HPDE6-E6E7 (cell line): ENCODE measurements at regions not wholly inside any gene's neighbourhood (a gene's known extent, or its start where the extent isn't known, plus 50 kb on each side); places are given as distances from the start of the nearest gene placed in this dataset.
A peak's percentile ranks its signal among the peaks of the same experiment; 100 is the strongest.

Source experiments
- DNase-seq: peaks from one replicate; pipeline ENCODE4 v3.0.0; 2011; ENCODE audit warnings: missing footprints; ENCODE audit errors: extremely low spot score

DNA sequence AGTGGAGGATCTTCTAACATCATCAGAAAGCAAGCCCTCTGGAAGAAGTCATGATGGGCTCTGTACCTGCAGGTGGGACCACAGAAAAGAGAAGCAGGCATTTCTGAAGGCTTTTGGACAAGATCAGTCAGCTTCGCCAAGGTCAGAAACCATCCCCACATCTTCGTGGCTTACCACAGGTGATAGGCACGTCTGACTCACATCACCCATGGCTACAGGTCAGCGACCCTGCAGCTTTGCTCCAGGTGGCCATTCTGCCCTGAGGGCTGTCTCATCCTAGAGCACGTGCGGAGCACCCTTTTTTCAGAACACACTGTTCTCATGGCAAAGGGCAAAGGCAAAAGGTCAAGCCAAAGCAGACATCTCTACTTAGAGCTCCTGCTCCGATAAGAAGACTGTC, 518.9 kb upstream of the ADARB2 start:
- no peak for DNase-seq

GRCh38 chr10:2252096-2252495, 514.8 kb upstream of the ADARB2 start:
- DNase-seq: no peak

DNA sequence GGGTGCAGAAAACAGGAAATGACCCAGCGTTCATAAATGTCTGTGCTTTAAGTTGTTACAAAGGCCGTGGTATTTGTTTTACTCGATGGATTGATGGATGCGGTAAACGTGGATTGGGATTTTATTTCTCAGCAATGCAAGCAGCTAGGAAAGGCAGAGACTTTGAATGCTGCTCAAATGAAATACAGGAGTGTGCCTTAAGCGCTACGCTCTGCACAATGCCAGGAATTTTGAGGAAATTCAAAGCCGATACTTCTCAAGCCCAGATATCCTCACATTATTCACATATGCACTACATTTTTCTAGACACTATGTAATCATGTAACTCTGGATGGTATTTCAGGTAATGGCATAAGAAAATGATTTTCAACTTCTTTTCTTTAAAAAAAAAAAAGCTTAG, 514.3 kb upstream of the ADARB2 start:
- DNase-seq: no peak

DNA sequence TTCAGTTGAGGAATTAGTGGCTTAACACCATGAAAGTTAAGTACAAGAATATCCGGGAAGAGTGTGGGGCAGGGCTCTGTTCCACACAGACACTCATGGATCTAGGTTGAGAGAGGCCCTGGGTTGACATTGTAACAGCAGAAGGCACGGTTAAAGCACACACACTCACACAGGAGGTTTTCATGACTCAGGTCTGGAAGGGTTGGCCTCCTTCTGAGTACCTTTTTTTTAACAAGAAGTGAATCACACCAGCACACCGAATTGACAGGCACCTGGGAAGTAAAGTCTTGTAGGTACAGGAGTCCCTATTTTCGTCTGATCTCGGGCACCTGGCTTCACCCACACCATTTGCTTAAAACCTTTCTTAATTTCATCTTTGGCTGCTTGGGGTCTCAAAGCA, 509.4 kb upstream of the ADARB2 start:
- DNase-seq: peak; percentile 9

DNA sequence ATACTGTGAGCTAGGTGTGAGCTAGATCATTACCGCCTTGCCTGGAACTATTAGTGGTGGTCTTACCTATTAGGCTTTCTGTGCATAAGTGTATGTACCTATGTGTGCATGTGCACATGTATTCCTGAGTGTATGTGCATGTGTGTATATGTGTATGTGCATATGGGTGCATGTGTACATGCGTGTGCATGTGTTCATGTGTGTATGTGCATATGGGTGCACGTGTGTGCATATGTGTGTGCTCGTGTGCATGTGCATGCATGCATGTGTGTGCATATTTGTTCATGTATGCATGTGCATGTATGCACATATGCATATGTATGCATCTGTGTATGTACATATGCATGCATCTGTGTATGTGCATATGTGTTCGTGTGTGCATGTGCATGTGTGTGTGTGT, 508.3 kb upstream of the ADARB2 start:
- no peak for DNase-seq

GRCh38 chr10:2244471-2244870, 507.1 kb upstream of the ADARB2 start:
- DNase-seq: no peak

GRCh38 chr10:2236876-2237275, 499.6 kb upstream of the ADARB2 start:
- no peak for DNase-seq

- no peak for DNase-seq
Measured at GRCh38 chr10:2232479-2232878, 495.2 kb upstream of the ADARB2 start.

GRCh38 chr10:2230478-2230877, 493.2 kb upstream of the ADARB2 start:
- DNase-seq: no peak

GRCh38 chr10:2228320-2228901, 491.1 kb upstream of the ADARB2 start:
- DNase-seq: no peak

DNA sequence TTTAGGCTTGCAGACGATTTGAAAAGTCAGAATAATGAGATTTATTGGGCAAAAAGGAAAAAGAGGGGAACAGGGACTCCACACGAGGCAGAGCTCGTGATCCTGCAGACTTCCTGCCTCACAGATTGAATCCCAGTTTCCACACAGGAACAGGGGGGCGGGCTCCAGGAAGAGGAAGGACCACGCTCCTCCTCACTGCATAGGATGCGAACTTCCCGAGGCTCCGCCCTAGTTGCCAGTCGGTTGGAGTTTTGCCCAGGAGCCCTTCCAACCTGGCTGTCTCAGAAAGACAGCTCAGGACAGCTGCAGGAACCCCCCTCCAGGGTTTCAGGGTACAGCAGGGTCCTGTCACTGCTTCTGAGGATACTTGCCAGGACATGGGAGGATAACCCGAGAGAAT, 488.3 kb upstream of the ADARB2 start:
- DNase-seq: no peak

- no peak for DNase-seq
Measured at GRCh38 chr10:2223548-2224320, 486.4 kb upstream of the ADARB2 start.

DNA sequence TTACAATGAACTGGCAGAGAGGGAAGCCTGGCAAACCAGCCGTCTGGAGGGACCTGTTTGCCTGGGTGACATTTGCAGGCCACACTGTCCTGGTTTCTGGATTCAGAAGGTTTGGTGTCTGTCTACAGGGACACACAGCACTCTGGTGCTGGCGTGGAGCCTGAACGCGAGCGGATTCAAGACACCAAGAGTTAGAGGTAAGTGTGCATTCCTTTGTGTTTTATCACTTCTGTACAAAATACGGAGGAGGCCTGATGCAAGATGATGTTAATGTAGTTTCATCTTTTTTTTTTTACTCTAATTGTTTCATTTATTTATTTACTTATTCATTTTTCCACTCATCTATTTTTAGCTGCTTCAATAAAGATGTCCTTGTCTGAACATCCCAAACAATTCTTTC, 485.3 kb upstream of the ADARB2 start:
- no peak for DNase-seq

DNA sequence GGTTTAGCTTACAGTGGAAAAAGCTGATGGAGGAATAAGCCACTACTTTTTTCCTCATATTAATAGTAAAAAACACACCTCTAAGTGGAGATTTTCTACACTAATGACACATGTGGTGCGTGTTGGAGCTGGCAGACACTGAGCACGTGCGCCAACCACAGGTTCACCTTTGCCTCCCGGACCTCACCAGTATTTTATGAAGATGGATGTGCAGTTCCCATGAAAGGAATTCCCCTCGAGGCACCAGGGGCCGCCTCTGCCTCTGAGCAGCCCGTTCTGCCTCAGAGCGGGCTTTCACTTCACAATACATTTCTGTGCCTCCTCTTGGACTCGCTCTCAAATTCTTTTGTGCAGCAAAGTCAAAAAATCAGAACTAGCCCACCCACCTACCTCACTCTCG, 477.5 kb upstream of the ADARB2 start:
- DNase-seq: peak; percentile 26

DNA sequence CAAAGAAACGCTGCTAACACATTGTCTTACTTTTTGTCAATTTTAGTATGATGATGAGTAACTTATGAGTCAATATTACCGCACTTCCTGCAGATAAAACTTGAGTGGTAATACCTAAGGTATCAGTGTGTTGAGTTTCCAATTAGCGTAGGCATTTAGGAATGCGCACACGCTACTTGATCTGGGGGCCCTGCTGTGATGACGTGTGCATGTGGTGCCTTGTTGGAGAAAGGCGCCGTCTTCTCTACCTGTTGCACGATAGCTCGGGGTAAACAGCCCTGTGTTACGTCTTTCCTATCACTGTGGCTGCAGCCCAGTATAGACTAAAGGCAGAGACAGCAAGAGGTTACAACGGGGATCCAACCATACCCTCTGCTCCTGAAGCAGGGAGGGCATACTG, 476.8 kb upstream of the ADARB2 start:
- DNase-seq: peak; percentile 57

DNA sequence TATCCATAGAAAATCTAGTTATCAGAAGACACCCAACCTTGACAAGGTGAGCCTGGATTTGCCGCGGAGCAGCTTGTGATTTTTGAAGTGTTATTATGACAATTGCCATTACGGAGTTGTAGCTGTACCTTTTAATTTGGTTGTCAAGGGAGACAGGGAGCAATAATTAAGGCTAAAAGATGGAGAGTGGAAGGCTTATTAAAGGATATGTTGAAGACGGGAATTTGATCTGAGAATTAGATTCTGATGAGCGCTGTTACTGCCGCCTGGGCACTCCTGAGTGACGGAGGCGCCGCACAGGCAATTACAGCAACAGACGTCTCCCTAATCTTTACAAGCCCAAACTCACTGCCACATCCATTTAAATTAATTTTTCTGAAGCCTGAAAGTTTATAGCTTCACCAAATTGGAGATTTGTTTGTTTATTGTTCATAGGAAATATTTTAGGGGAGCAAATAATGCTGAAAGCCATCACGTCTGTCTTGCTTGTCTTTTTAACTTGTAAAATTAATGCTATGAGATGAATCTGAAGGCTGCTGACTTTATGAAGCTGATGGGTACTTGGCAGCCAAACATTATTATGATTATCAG, 475.0 kb upstream of the ADARB2 start:
- no peak for DNase-seq

GRCh38 chr10:2210088-2210487, 472.8 kb upstream of the ADARB2 start:
- no peak for DNase-seq

DNA sequence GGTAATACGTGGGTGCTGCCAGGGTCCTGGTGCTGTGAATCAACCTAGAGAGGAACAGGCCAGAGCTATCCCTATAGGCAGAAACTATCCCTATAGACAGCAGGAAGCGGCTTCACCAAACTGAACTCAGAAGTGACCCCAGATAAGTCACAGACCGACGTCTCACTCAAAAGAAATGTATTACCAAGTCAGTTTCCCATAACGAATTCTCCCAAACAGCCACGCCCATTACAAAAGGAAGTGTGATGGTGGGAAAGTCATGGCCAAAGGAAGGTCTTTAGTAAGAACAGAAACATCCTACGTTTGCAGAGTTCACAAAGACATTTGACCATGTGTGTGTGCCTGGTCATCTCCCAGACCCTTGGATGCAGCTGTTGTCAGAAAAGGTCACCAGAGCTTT, 470.8 kb upstream of the ADARB2 start:
- DNase-seq: no peak

DNA sequence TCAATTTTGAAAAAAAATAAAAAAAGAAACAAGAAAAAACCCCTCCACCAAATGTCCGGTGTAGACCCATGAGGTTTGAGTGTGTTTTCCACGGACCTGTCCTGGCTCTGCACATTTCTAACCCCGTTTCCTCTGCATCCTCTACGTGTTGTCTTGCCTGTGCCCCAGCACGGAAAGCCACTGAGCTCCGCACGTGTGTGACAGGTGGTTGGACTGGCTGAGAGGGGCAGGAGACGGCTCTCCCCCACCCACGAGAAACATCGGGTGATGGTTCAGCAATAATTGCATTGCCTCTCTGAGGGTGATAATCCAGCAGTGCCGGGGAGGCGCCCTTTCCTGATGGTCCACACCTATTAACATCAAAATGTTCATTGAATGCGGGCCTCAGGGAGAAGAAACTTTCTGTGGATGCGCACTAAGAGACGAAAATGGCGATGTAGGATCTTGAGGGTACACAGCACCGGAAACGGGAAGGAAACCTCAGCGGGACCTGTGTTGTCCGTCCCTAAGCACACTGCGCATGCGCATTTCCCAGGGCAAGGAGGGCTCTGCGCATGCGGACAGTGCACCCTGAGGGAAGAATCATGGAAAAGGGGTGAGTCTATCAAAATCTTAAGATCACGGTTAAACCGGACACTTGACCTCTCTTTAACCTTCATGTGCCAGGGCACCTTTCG, 470.1 kb upstream of the ADARB2 start:
- DNase-seq: no peak

- DNase-seq: no peak
Measured at GRCh38 chr10:2205406-2205805, 468.1 kb upstream of the ADARB2 start.

- no peak for DNase-seq
Measured at GRCh38 chr10:2202401-2202800, 465.1 kb upstream of the ADARB2 start.

DNA sequence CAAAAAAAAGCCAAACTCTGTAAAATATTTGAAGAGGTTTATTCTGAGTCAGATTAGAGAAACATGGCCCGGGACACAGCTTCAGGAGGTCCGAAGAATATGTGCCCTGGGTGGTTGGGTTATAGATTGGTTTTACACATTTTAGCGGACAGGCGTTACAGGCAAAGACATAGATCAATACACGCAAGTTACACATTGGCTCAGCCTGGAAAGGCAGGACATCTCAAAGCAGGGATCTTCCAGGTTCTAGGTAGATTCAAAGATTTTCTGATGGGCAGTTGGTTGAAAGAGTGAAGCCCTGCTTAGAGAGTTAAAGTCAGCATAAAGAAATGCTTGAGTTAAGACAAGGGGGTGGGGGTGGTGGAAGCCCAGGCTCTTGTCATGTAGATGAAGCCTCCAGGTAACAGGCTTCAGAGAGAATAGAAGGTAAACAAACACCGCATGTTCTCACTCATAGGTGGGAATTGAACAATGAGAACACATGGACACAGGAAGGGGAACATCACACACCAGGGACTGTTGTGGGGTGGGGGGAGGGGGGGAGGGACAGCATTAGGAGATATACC, 464.3 kb upstream of the ADARB2 start:
- DNase-seq: no peak
